GM19351 (cell line): ENCODE measurements at regions not wholly inside any gene's neighbourhood (a gene's known extent, or its start where the extent isn't known, plus 50 kb on each side); places are given as distances from the start of the nearest gene placed in this dataset.

ENCODE experiments used
- ATAC-seq: cut with Tn5 transposase; IDR thresholded peaks from one replicate; pipeline ENCODE4 v1.9.1; 2021; ENCODE audit warnings: mild to moderate bottlenecking, moderate library complexity; ENCODE audit not compliant: unreplicated experiment

GRCh38 chr3:22971497-22971896 is 231.6 kb upstream of the UBE2E2 start:
- no peak for ATAC-seq

DNA sequence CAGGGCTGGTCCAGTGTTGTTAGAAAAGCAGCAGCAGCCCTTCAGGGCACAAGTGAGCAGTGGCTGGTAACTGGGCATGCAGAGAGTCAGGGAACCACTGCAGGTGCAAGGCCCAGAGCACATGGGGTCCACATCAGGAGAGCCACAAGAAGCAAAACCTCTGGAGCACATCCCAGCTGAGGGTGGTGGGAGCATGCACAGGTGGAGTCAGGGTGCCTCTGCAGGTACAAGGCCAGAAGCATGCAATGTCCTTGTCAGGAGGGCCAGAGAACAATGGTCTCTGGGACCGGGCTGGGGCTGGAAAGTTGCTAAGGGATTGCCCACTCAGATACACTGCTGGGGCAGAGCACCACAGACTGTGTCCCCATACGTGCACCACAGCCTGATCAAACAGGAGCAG is 226.1 kb upstream of the UBE2E2 start:
- no peak for ATAC-seq

GRCh38 chr3:22977650-22978289 is 225.4 kb upstream of the UBE2E2 start:
- peak; percentile 85 for ATAC-seq

DNA sequence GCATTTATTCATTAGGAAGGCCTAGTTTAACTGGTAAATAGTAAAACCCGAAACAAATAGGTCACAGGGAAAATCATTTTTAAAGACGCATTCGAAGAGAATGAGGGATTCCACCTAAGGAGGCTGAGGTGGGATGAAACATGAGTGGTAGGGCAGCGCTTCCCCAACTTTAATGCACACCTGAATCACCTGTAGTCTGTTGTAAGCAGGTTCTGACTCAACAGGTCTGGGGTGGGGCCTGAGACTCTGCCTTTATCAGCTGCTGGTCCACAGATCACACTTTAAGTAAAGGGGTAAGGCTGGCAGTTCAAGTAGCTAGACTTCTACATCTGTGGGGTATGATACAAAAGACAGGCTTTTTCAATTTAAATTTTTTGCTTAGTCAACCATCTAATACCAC is 223.5 kb upstream of the UBE2E2 start:
- no peak for ATAC-seq

DNA sequence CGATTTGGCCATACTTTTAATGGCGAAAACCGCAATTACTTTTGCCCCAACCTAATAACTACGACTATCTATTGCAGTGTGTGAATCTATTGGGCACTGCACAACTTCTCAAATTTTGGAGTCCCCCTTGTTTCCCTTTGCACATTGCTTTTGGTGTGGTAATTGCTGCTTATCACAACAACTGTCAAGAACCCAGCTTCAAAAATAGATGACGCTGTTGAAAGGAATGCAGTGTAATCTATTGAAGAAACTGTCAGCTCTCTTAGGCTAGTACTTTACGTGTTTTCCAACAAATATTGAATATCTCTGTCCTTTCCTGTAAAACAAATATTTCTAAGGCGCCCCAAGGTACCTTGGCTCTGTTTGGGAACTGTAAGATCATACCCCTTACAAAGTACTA is 222.8 kb upstream of the UBE2E2 start:
- ATAC-seq, result no peak

DNA sequence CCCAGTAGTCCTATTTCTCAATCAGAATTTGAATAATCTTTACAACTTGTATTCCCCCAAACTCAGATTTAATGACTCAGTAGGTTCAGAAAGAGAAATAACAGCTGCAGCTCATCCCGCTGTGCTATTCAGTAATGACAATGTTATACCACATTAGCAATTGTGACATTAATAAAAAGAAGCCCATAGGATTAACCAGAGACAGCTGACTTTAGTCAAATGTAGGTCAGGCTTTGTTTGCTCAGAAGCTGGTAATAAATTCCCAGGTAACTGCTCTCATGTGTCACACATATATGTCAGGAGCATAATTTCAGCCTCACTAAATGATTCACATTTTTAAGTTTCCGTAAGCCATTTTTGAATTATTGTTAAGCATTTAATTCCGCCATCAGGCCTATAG is 222.0 kb upstream of the UBE2E2 start:
- ATAC-seq, result no peak

- no peak for ATAC-seq
Observed at GRCh38 chr3:22981861-22982260, 221.3 kb upstream of the UBE2E2 start.

DNA sequence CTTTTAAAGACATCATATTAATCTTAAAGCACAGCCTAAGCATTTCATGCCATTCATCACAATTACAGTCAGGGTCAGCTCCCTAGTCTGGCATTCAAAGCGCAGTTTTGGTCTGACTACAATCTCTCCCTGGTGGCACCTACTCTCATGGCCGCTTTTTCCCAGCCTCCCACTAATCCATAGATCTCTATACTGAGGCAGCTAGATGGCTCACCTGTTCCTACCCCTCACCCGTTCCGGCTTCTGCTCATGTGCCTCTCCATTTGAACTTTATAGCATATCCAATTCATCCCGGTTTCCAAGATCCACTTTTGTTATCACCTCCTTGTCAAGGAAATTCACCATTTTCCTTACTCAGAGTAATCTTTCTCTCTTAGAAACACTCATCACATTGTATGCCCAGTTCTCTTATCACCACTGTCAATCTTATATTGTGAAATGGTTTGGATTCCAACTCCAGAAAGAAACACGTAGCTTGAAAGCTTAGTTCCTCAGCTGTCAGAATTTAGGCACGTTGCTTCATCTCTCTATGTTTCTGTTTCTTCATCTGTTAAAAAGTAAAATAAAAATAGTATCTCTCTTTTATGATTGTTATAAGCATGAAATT is 220.0 kb upstream of the UBE2E2 start:
- ATAC-seq, result no peak

DNA sequence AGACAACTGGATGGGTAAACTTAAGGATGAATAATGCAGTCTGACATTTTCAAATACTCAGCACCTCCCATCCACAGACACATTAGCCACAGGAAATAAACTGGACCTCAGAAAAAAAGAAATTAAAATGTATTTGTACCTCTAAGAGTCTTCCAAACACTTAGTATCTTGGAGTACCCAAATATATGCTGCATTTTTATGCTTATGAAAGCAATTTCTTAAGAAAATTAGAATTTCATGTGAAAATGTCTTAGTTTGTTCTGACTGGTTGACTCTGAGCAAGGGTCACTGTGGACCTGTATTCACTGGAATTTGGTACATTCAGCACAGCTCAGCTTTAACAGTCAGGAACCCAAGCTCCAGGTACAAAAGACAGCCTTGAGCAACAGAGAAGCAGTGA is 216.2 kb upstream of the UBE2E2 start:
- ATAC-seq, result no peak

DNA sequence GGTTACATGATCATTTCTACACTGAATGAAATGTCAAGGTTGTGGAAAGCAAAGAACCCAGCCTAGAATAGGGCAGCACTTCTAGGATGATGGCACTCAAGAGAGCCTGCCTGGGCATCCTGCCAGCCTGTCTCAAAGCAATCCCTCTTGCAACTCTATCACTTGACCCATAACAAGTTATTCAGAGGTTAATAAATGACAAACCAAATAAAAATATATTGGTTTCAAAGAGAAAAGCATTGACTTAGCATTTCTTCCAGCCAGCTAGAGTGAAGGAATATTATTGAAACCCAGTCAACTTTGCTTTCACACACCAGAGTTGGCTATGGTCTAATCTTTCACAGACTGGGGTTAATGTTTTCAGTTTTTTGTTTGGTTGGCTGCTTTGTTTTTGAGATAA is 214.6 kb upstream of the UBE2E2 start:
- ATAC-seq, result no peak

DNA sequence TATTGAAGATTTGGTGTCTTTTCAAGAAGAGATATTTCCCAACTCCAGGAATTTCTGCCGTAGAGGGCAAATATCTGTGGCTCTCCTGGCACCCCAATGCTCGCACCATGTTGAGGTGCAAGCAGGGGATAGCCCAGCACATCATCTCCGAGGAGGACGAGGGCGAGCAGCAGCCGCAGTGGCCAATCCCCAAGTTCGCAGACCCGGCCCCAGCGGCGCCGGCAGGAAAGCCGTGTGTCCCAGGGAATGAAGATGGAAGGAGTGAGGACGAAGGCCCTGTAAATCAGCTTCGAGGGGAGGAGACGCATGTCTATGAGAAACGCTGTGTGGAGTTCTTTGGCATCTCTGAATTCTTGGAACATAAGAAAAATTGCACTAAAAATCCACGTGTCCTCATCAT is 213.4 kb upstream of the UBE2E2 start:
- no peak for ATAC-seq

DNA sequence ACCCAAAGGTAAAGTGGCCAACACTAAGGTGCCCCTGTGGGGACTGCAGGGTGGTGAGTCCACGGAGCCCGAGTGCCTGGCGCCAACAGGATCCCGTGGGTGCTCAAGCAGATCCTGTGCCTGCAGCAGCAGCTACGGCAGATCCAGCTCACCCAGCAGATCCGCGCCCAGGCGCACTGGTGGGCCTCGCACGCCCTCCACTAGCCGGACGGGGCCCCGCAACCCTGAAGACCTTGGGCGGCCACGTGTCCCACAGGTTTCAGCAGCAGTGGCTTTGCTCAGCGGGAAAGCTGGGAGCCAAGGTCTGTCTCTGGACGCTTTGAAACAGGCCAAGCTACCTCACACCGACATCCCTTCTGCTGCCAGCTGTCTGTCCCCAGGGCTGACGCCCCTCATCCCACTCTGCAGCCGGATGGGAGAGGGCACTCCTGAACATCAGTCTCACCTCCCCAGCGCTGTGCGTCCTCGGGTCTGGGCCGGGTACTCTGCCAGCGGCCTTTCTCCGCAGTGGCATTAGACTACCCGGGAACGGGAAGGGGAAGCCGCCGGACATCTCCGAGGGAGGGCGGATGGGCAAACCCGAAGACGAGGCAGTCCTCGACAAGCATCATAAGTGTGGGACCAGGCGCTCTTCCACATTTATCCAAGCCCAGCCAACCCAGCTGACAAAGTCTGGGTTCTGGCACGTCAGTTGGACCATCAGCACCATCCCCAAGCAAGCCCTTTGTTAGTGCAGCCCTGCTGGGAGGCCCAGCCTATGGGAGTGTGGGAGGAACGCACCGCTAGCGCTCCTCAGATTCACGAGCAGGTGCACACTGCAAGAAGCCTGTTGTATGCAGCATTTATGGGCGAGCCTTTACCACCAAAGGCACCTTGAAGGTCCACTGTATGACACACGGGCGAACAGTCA is 212.6 kb upstream of the UBE2E2 start:
- no peak for ATAC-seq

DNA sequence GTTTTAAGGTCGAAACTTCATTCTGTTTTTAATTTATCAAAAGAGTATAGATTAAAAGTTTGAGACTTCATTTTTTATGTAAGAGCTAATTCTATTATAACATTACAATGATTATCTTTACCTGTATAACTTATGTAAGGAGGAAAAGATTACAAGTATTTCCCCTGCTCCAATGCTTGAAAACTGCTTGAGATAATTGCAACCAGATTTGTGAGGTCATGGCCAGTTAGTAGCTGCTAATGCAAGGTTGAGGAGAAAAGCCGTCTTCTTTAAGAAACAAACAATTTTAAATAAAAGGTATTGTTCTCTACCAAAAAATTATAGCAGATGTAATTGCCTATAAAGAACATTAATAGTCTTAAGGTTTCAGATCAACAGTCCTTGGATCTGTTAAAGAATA is 208.3 kb upstream of the UBE2E2 start:
- ATAC-seq, result no peak

DNA sequence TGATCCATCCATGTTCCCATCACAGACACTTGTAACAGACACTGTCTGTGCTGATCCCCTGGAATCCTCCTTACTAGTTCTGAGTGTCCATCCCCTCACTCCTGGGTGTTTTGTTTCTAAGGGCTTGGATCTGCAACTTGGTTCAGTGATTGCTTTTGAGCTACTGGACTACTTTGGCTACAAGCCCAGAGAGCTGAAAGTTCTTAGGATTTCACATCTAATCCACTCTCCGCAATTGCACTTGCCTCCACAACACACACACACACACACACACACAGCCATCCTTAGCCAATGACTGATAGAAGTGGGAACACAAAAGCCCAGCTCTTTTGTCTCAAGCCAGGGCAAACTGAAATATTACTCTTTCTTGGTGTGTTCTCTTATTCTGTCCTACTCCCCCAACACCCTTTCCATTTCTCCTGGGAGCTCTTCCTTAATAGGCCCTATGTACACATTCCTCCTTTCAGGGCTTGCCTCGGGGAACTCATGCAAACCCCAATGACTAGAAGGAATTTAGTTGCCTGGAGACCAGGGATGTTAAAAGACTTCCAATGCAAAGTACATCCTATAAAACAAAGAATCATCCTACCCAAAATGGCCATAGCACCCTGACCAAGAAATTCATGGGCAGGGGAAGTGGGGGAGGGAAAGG is 206.1 kb upstream of the UBE2E2 start:
- ATAC-seq, result no peak

DNA sequence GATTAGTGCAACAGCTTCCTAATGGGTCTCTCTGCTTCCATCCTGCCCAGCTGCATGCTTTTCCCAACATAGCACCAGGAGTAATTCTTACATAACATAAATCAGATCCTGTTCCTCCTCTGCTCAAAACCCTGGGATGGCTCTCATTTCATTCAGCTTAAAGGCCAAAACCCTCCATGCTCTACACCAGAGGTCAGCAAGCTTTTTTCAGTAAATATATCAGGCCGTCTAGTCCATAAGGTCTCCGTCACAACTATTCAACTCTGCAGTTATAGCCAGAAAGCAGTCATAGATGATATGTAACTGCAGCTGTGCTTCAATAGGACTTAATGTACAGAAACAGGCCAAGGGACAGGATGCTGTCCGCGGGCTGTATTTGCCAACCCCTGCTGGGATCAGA is 202.8 kb upstream of the UBE2E2 start:
- ATAC-seq, result no peak

- no peak for ATAC-seq
Observed at GRCh38 chr3:23002151-23002550, 201.0 kb upstream of the UBE2E2 start.

DNA sequence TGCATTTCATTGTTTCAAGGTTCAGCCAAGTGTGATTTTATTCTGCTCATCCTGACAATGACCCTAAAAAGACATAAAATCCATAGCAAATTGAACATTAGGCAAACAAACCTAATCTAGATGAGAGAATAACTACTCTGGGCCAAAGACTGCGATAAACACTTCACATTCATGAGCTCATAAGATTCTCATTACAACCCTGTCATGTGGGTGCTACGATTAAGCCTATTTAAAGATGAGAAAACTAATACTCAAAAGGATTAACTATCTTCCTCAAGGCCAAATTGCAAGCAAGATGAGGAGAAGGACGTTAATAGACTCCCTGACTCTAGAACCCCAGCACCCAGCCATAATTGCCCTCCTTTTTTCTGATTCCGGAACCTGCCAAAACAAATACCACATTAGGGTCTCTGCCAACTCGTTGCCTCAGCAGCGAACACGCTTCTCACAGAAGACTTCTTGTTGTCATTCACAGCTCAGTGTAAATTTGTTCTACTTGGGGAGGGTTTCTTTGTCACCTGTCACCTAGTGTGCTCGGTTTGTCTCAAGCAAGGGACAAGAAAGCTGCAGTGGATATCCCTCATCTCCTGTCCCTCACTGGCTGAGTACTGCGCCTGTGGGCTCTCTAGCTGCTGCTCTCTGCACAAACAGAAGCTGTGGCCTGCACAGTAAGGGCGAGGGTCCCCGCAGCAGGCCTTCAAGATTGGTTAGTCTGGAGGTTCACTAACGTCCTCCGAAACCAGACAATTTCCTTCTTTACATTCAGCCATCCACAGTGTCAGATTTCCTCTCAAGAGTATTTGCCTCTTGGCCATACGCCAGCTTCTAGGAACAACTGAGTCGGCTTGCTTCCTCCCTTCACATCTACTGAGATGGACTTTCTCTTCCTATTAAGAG is 200.0 kb upstream of the UBE2E2 start:
- ATAC-seq, result no peak

DNA sequence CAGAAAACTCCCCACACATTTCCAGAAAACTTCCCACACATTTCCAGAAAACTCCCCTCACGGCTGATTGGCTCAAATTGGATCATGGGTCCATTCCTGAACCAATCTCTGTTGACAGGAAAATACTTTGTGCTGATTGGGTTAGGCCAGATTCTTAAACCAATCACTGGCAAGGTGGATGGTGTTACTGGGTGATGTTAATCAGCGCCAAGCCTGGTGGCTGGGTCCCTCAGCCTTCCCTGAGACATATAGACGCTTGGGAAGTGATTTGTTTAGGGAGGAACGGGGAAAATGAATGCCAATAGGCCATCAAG is 199.4 kb upstream of the UBE2E2 start:
- ATAC-seq, result no peak

DNA sequence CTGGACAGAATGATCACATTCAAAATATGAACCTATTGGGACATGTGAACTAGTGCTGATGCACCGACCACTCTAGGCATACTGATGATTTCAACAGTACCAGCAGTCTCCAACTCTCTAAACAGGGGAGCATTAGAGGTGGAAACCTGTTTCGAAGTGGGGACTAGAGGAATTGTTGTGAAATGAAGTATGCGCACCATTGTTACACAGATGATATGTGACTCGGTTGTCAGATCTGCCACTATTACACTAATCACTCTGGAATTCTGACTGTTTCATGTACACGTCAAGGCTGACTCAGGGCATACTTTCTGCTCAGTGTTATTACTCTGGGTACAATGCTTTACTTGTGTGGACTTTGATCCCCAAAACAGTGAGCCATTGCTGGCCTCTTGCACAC is 198.2 kb upstream of the UBE2E2 start:
- ATAC-seq, result no peak

DNA sequence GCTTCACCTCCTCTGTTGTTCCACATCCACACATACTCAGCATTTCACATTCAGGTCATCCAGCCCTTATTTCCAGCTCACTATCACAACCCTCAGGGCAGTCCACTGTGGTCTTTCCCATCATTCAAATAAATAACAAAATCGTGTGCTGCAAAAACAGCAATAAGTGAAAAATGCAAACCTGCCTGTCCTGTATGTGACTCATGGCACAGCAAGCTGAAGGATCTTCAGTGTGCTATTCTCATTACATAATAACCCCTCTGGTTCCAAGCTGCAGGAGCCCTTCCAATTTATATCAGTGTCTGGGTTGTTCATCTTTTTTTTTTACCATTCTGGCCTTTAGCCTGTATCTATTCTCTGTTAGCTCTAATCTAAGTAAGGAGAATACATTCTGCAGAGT is 185.3 kb upstream of the UBE2E2 start:
- ATAC-seq, result no peak
